PFSK-1 (cell line): ENCODE measurements at regions not wholly inside any gene's neighbourhood (a gene's known extent, or its start where the extent isn't known, plus 50 kb on each side); places are given as distances from the start of the nearest gene placed in this dataset.

ENCODE experiments used
- FOXP2 ChIP-seq: optimal IDR thresholded peaks from 2 replicates; pipeline ENCODE3; 2011; ENCODE audit warnings: borderline replicate concordance, control low read depth, inconsistent platforms; ENCODE audit not compliant: insufficient read depth; ENCODE audit errors: extremely low read length, extremely low read depth
- POLR2AphosphoS5 ChIP-seq: IDR thresholded peaks from 2 replicates; pipeline ENCODE4 v1.6.1; 2012; ENCODE audit warnings: low read depth, mild to moderate bottlenecking, control low read depth, low read length, moderate library complexity
- SIN3A ChIP-seq: IDR thresholded peaks from 2 replicates; pipeline ENCODE4 v1.6.1; 2012; ENCODE audit warnings: mild to moderate bottlenecking, low read length, moderate library complexity, borderline replicate concordance; ENCODE audit not compliant: insufficient read depth
- TAF1 ChIP-seq: IDR thresholded peaks from 2 replicates; pipeline ENCODE4 v1.6.1; 2012; ENCODE audit warnings: low read length, control low read depth, borderline replicate concordance; ENCODE audit not compliant: insufficient read depth
- TF ChIP-seq, protein P1 (sequence below), 2 experiments: IDR thresholded peaks; 2 replicates each; pipeline versions ENCODE4 v1.6.1 to v1.8.0; 2011 to 2012; ENCODE audit warnings: low read depth in 2 of 2, low read length in 2 of 2, control low read depth in 1 of 2, inconsistent platforms in 1 of 2, mild to moderate bottlenecking in 1 of 2, moderate library complexity in 1 of 2; ENCODE audit not compliant: insufficient read depth in 1 of 2

DNA sequence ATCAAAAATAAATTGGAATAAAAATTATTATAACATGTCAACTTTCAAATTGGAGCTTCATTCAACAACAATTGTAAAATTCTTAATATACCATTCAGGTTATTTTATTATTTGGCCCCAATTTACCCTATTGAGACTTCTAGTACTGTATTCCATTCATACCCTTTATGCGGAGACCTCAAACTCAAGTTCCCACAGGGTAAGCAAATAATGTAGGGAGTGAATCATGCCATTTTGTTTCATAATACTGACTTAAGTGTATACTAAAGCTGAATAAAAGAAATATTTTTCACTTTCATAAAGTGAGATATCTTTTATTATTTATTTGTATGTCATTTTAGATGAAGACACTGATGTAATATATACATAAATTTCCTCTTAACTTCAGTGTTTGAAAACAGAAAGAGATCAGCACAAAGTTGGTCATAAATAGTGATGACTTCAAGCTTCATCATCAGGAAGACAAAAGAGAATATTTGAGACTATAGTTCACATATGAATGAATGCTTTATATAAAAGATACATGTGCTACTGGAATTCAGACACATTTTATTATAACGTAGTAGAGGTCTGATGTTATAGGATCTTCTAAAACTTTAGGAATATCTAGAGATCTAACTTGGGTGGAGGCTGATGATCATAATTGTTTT is 894.4 kb upstream of the PCDH9 start:
- TF ChIP-seq SIN3A (no peak), POLR2AphosphoS5 (no peak), FOXP2 (no peak), TAF1 (no peak)

DNA sequence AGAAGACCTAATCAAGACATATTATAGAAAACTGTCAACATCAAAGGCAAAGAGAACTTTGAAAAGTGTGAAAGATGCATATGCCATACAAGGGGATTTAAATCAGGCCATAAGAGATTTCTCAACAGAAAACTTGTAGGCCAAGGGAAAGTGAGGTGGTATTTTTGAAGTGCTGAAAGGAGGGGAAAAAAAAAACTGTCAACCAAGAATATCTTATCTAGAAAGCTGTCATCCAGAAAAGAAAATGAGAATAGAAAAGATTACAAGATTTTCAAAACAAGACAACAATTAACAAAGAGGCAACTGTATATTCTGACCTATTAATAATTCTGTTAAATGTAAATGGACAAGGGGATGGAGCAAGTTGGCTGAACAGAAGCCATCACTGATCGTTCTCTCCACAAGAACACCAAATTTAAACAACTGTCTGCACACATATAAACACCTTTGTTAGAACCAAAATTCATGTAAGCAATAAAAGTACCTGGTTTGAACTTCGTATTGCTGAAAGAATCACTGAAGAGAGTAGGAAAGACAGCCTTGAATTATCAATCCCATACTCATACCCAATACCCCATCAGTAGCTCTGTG is 880.1 kb upstream of the PCDH9 start:
- TF ChIP-seq FOXP2 (no peak), TAF1 (no peak), SIN3A (no peak), POLR2AphosphoS5 (no peak)
- TF ChIP-seq, protein P1, sequence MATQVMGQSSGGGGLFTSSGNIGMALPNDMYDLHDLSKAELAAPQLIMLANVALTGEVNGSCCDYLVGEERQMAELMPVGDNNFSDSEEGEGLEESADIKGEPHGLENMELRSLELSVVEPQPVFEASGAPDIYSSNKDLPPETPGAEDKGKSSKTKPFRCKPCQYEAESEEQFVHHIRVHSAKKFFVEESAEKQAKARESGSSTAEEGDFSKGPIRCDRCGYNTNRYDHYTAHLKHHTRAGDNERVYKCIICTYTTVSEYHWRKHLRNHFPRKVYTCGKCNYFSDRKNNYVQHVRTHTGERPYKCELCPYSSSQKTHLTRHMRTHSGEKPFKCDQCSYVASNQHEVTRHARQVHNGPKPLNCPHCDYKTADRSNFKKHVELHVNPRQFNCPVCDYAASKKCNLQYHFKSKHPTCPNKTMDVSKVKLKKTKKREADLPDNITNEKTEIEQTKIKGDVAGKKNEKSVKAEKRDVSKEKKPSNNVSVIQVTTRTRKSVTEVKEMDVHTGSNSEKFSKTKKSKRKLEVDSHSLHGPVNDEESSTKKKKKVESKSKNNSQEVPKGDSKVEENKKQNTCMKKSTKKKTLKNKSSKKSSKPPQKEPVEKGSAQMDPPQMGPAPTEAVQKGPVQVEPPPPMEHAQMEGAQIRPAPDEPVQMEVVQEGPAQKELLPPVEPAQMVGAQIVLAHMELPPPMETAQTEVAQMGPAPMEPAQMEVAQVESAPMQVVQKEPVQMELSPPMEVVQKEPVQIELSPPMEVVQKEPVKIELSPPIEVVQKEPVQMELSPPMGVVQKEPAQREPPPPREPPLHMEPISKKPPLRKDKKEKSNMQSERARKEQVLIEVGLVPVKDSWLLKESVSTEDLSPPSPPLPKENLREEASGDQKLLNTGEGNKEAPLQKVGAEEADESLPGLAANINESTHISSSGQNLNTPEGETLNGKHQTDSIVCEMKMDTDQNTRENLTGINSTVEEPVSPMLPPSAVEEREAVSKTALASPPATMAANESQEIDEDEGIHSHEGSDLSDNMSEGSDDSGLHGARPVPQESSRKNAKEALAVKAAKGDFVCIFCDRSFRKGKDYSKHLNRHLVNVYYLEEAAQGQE (IDR thresholded peaks at IDR 0.05; ENCODE audit: insufficient read depth in 1 of 2, low read depth in 2 of 2, low read length in 2 of 2) = no peak

DNA sequence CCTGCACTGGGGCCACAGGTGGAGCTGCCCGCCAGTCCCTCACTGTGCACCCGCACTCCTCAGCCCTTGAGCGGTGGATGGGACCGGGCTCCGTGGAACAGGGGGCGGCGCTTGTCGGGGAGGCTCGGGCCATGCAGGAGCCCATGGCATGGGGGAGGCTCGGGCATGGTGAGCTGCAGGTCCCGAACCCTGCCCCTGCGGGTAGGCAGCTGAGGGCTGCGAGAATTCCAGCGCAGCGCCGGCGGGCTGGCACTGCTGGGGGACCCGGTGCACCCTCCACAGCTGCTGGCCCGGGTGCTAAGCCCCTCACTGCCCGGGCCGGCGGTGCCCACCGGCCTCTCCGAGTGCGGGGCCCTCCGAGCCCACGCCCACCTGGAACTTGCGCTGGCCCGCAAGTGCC is 877.5 kb upstream of the PCDH9 start:
- no peak for TF ChIP-seq FOXP2

DNA sequence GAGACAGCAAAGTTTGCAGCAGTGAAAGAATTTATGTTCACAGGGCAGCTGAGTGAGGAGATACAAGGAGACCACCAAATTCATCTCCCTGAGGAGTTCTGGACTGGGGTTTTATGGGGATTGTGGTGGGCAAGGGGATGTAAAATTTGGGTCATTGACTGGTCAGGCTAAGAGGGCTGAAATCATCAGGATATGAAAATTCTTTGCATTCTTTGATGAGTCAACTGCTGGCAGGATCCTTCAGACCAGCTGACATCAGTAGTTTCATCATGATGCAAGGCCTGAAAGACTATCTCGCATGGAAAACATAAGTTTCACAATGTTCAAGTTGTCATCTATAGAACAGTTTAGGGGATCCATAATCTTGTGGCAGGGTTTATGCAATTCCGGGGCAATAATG is 869.5 kb upstream of the PCDH9 start:
- TF ChIP-seq FOXP2 = no peak
- no peak for TF ChIP-seq SIN3A
- TF ChIP-seq, protein P1 (IDR thresholded peaks at IDR 0.05; ENCODE audit: insufficient read depth in 1 of 2, low read depth in 2 of 2, low read length in 2 of 2) = no peak
- no peak for TF ChIP-seq POLR2AphosphoS5
- TF ChIP-seq TAF1 = no peak

DNA sequence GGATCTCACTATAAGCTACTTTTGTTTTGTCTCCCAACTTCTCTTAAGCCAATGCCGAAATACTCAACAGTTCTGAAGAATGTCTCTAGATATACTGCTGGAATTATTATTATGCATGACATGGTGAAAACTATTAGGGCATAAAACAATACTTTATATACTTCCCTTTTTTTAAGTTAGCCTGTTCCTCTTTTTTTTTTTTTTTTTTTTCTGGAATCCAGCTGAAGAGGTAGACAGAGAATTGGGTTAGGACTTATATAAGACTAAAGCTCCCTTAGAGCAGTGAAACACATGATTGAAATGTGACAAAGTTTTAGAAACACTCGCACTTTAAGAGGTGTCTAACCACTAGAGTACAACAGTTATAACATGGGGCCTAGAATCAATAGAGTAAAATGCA is 850.9 kb upstream of the PCDH9 start:
- no peak for TF ChIP-seq SIN3A
- TF ChIP-seq, protein P1 (IDR thresholded peaks at IDR 0.05; ENCODE audit: insufficient read depth in 1 of 2, low read depth in 2 of 2, low read length in 2 of 2) = no peak
- TF ChIP-seq POLR2AphosphoS5 = no peak

DNA sequence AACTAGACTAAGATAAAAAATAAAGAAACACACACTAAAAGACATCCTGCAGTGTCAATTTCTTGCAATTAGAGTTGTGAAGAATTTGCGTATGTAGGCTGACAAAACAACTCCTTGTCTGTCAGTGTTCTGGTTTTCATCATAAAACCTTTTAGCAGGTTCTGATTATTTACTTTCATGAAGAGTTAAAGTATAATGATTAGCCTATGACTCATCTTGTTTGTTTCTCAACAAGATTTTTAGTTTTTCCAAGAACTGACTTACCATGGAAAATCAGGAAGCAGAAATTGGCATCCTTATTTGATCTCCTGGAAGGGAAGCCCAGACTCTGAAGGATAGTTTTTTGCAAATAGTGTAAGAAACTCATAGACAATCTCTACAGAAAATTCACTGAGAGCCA is 848.7 kb upstream of the PCDH9 start:
- TF ChIP-seq POLR2AphosphoS5 (no peak), FOXP2 (no peak), SIN3A (no peak), TAF1 (no peak)
- TF ChIP-seq, protein P1 (IDR thresholded peaks at IDR 0.05; ENCODE audit: insufficient read depth in 1 of 2, low read depth in 2 of 2, low read length in 2 of 2) = no peak
